HG02588 (cell line): ENCODE measurements at regions not wholly inside any gene's neighbourhood (a gene's known extent, or its start where the extent isn't known, plus 50 kb on each side); places are given as distances from the start of the nearest gene placed in this dataset.

Experiments used
- ATAC-seq: cut with Tn5 transposase; IDR thresholded peaks from one replicate; pipeline ENCODE4 v1.9.1; 2021; ENCODE audit warnings: mild to moderate bottlenecking, moderate library complexity; ENCODE audit not compliant: unreplicated experiment

DNA sequence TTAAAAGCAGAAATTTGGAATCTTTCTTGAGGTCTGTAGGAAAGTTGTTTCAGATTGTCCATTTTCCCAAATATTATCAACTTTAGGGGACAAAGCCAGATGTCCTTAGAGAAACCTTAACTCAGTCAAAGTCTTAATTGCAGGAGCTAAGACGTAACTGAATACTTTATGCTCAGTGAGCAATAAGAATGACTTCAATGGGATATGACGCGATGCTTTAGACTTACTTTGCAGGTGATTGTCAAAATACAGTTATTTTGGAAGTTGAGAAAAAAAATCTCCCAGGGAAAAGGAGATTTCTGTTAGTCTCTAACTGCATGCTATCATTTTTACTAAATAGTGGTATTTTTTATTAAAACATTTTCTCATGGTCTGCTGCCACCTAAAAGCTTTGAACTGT lies 750.9 kb upstream of the STXBP6 start:
- ATAC-seq = no peak

DNA sequence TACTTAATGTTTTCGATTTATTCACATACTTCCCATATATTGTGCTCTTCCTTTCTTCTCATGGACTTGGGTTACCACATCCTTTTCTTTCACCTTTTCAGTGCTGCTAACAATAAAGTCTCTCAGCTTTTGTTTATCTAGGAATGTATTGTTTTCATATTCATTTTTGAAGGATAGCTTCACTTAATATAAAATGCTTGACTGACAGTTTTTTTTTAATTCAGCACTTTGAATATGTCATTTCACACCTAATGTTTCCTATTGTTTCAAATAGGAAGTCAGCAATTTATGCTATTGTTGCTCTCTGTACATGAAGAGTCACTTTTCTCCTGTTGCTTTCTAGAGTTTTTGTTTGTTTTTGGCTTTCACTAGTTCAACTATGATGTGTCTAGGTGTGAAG lies 738.3 kb upstream of the STXBP6 start:
- ATAC-seq = no peak

DNA sequence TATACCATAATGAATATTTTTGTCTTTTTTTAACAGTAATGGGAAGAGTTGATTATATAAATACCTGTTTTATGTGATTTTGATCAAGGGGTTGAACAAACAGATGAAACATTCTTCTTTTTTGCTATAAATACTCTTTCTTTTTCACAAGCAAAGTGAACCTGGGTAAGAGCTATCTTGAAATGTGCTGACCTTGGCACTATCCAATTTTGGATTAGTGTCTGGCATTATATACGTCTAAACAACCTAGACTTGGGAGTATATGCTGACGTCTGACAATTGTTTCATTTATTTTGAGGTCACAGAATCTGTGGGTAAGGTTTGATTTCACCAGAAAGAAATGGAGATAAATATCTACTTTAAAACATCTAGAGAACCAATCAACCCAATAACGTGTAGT lies 716.0 kb upstream of the STXBP6 start:
- ATAC-seq = no peak

DNA sequence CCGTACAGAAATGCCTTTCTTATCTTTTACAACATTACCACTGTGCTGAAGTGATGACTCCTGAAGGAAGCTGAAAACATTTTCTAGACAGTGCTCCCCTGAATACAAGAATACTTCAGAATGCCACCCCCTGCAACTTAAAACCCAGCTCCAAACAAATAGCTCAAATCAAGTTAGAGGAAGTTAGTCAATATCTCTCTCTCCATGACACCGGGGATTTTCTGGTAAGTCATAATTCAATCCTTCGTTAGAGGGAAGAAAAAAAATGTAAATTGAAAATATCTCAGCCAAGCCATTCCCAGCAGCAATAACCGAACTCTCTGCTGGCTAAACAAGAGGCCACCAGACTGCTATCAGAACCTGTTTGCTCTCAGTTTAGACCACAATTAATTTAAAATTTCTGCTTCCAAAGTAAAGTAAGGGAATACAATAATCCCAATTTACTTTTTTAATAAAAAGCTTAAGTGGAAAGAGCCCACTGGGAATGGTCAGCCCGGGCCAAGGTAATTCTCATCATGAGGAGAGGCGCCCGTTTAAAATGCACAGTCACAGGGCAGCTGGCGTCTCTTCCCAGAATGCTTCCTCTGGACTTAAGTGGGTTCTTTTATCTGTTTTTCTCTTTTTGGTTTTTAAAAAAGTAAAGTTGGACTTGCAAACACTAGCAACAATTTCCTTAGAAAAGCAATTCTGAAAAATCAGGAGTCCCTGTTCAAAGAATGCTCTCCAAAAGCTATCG lies 710.1 kb upstream of the STXBP6 start:
- ATAC-seq = no peak

DNA sequence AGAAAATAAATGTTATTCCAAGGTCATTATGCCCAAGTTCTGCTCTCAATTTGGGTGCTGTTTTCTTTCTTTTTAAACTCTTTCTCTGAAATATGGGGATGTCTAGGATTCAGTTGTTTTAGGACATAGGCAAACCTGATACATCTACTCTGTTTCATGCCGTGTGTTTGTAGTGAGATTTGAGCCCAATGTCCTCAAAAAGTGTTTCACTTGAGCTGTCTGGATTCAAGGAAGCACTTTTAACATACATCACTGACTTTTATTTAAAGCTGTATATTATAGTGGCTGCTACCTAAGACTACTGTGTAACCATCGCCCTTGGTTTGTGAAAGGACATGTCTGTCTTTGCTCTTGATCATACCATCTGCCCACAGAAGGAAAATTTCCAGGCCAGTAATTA lies 709.3 kb upstream of the STXBP6 start:
- ATAC-seq = no peak

DNA sequence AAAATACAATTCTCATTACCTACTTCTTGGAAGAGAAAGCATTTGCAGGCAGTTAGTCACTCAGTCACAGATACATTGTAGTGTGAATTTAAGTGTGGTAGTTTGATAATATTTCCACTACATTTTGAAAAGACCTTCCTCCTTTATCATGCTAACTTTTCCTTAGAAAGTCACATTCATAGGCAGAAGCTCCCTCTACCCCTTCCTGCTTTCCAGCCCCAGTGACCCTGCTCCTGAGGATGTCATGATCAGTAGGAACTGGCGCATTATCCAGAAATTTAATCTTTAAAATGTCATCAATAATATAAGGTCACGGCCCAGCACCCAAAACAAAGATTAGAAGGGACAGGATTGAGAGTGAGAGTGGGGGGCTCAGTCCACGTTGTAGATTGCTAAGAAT lies 707.4 kb upstream of the STXBP6 start:
- no peak for ATAC-seq

DNA sequence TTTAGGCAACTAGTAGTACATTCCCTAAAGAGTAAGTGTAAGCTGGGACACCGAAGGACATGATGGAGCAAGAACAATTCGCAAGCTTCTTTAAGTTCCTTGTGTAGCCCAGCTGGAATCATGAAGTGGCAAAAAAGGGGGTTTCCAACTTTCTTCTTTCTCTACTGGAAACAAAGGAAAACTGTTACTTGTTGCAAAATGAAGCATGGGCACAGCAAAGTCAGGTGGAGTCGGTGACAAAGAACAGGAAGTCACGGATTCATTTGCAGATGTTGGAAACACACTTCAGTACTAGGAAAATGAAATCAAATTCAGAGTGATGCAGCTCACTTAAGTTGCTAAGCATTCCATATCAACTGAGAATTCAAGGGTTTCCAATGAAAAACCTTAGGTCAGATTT lies 706.9 kb upstream of the STXBP6 start:
- no peak for ATAC-seq

DNA sequence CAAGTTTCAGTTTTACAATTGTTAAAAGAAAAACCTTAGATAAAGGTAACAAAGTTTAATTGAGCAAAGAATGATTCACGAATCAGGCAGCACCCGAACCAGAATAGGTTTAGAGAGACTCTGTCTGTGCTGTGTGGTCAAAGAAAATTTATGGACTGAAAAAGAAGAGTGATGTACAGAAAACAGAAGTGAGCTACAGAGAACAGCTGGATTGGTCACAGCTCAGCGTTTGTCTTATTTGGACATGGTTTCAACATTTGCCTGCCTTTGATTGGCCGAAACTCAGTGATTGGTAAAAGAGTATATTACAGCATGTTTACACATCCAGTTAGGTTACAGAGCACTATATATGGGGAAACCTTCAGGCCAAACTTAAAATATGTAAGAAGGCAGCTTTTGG lies 703.2 kb upstream of the STXBP6 start:
- no peak for ATAC-seq

DNA sequence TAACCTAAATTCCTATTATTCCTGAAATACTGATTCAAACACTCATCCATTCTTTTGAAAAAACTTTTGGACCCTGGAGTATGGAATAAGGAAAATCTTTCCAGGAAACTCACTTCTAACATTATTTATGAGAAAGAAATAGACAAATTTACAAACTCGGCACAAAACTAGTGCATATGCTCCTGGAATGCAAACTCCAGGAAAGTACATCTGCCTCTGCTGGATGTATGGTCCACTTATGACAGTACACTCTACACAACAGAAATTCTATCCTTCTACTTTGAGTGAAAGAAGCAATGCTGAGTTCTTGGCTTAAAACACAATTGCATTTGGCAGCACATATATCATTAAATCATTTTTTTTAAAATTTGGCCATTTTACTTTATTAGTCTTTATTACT lies 700.5 kb upstream of the STXBP6 start:
- no peak for ATAC-seq
